HEK293 (cell line): ENCODE measurements at regions not wholly inside any gene's neighbourhood (a gene's known extent, or its start where the extent isn't known, plus 50 kb on each side); places are given as distances from the start of the nearest gene placed in this dataset.

ENCODE experiments used
- CTCF ChIP-seq: fragments of 450-650 bp; formaldehyde crosslinking; IDR thresholded peaks from 2 replicates; pipeline ENCODE4 v1.5.1; 2016; ENCODE audit warnings: missing biosample characterization, missing genetic modification characterization
- MEIS1 ChIP-seq: sonication (generic); formaldehyde crosslinking; IDR thresholded peaks from 2 replicates; pipeline ENCODE4 v1.8.1; 2022; ENCODE audit warnings: missing genetic modification reagents, mild to moderate bottlenecking, borderline replicate concordance
- ZNF10 ChIP-seq: fragments of 450-650 bp; formaldehyde crosslinking; IDR thresholded peaks from 2 replicates; pipeline ENCODE4 v1.5.1; 2017; ENCODE audit warnings: missing biosample characterization, missing genetic modification characterization
- ZNF600 ChIP-seq: fragments of 450-650 bp; formaldehyde crosslinking; IDR thresholded peaks from 2 replicates; pipeline ENCODE4 v1.5.1; 2016; ENCODE audit warnings: missing biosample characterization, missing genetic modification characterization
- ZNF639 ChIP-seq: fragments of 450-650 bp; formaldehyde crosslinking; IDR thresholded peaks from 2 replicates; pipeline ENCODE4 v1.5.1; 2016; ENCODE audit warnings: missing biosample characterization, missing genetic modification characterization

- TF ChIP-seq ZNF600 (tag by site-specific recombination), result no peak
- TF ChIP-seq MEIS1 (CRISPR knock-in tag), result no peak
- no peak for TF ChIP-seq CTCF
- TF ChIP-seq ZNF10 (tag by site-specific recombination), result no peak
- TF ChIP-seq ZNF639 (tag by site-specific recombination), result no peak
Observed at GRCh38 chr2:160940271-160940670, 220.0 kb upstream of the TANK start.
